ENCODE measurements at regions not wholly inside any gene's neighbourhood (a gene's known extent, or its start where the extent isn't known, plus 50 kb on each side); places are given as distances from the start of the nearest gene placed in this dataset.
A peak's percentile ranks its signal among the peaks of the same experiment; 100 is the strongest.

DNA sequence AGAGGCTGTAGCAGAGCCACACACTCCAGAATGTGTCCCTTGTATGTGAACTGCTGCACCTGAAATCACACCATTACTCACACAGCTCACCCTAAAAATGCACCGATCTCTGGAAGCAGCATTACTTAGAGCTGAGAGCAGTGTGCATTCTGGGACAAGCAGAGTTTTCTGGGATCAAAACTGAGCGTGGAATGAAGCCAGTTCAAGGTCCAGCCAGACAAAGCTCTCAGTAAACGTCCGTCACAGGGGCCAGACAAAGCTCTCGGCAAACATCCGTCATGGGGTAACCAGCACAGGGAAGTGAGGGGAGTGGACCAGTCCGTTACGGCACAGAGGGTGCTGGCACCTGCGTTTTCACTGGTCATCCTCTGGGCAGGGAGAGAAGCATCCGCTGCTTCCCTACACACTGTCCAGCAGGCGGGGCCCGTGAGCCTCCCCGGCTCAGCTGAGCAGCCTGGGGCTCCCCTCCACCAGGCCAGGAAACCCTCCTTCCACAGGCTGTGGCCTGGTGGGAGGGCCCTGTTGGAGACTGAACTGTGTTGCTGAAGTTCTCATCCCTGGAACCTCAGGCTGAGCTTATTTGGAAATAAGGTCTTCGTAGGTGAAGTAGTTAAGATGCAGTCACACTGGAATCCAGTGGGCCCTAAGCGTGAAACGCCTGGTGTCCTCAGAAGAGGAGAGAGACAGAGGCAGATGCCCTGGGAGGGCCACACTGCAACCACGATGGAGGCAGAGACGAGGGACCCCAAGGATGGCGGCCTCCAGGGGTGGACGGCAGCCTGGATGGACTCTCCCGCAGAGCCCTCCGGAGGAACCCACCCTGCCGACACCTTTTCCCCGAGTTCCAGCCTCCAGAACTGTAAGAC is 883.9 kb downstream of the BRD1 start (continued):
- no peak for TF ChIP-seq ZNF121 (CRISPR knock-in tag; IDR thresholded peaks at IDR 0.05)
- peak; percentile 75; the same call in 1 of the 2 replicates for TF ChIP-seq ZNF124 (CRISPR knock-in tag; IDR thresholded peaks at IDR 0.05)
- peak; percentile 82 for TF ChIP-seq HNRNPL (IDR thresholded peaks at IDR 0.05; ENCODE audit: low read depth, low read length)
- TF ChIP-seq ZNF761 (CRISPR knock-in tag; conservative IDR thresholded peaks at IDR 0.05): 0 out of 2 replicates have a peak, but pooled peaks have one; percentile 57
- no peak; the same call in 1 of the 2 replicates for TF ChIP-seq ZNF280D (CRISPR knock-in tag; IDR thresholded peaks at IDR 0.05)
- 0 out of 2 replicates have a peak, but pooled peaks have one; percentile 8 for TF ChIP-seq NRL (CRISPR knock-in tag; IDR thresholded peaks at IDR 0.05; ENCODE audit: borderline replicate concordance)
- TF ChIP-seq TEAD2 (CRISPR knock-in tag; IDR thresholded peaks at IDR 0.05): no peak
- no peak for TF ChIP-seq ZNF577 (CRISPR knock-in tag; IDR thresholded peaks at IDR 0.05; ENCODE audit: borderline replicate concordance, low read depth)
- no peak for TF ChIP-seq RFX5 (IDR thresholded peaks at IDR 0.05; ENCODE audit: low read depth, low read length)
- TF ChIP-seq PRDM10 (CRISPR knock-in tag; IDR thresholded peaks at IDR 0.05; ENCODE audit: low read depth): peak; percentile 96
- no peak for TF ChIP-seq ATF7-NPFF (CRISPR knock-in tag; IDR thresholded peaks at IDR 0.05; ENCODE audit: low read depth)
- TF ChIP-seq ZSCAN25 (CRISPR knock-in tag; IDR thresholded peaks at IDR 0.05): no peak
- TF ChIP-seq, protein P1, sequence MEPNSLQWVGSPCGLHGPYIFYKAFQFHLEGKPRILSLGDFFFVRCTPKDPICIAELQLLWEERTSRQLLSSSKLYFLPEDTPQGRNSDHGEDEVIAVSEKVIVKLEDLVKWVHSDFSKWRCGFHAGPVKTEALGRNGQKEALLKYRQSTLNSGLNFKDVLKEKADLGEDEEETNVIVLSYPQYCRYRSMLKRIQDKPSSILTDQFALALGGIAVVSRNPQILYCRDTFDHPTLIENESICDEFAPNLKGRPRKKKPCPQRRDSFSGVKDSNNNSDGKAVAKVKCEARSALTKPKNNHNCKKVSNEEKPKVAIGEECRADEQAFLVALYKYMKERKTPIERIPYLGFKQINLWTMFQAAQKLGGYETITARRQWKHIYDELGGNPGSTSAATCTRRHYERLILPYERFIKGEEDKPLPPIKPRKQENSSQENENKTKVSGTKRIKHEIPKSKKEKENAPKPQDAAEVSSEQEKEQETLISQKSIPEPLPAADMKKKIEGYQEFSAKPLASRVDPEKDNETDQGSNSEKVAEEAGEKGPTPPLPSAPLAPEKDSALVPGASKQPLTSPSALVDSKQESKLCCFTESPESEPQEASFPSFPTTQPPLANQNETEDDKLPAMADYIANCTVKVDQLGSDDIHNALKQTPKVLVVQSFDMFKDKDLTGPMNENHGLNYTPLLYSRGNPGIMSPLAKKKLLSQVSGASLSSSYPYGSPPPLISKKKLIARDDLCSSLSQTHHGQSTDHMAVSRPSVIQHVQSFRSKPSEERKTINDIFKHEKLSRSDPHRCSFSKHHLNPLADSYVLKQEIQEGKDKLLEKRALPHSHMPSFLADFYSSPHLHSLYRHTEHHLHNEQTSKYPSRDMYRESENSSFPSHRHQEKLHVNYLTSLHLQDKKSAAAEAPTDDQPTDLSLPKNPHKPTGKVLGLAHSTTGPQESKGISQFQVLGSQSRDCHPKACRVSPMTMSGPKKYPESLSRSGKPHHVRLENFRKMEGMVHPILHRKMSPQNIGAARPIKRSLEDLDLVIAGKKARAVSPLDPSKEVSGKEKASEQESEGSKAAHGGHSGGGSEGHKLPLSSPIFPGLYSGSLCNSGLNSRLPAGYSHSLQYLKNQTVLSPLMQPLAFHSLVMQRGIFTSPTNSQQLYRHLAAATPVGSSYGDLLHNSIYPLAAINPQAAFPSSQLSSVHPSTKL (CRISPR knock-in tag; IDR thresholded peaks at IDR 0.05): peak; percentile 72
- TF ChIP-seq FOSL2 (CRISPR knock-in tag; IDR thresholded peaks at IDR 0.05): peak; percentile 44
- peak; percentile 35; the same call in 1 of the 2 replicates for TF ChIP-seq KMT2A (CRISPR knock-in tag; IDR thresholded peaks at IDR 0.05)
- no peak for TF ChIP-seq PLRG1 (conservative IDR thresholded peaks at IDR 0.05)
- TF ChIP-seq ETV5 (CRISPR knock-in tag; IDR thresholded peaks at IDR 0.05; ENCODE audit: borderline replicate concordance): peak; percentile 97
- TF ChIP-seq RXRB (CRISPR knock-in tag; IDR thresholded peaks at IDR 0.05; ENCODE audit: borderline replicate concordance): peak; percentile 76; the same call in 1 of the 2 replicates
- TF ChIP-seq FOXM1 (CRISPR knock-in tag; IDR thresholded peaks at IDR 0.05): no peak

Data from HepG2 (cell line).